ENCODE measurements at regions not wholly inside any gene's neighbourhood (a gene's known extent, or its start where the extent isn't known, plus 50 kb on each side); places are given as distances from the start of the nearest gene placed in this dataset.

- no peak for TF ChIP-seq EZH2 (IDR thresholded peaks at IDR 0.05; ENCODE audit: low read depth)
- TF ChIP-seq CTCF (conservative IDR thresholded peaks at IDR 0.05), result no peak
These were observed 142.6 kb upstream of the ALKAL2 start for GRCh38 chr2:430291-431040.
